NCI-H446 (cell line): ENCODE measurements at regions not wholly inside any gene's neighbourhood (a gene's known extent, or its start where the extent isn't known, plus 50 kb on each side); places are given as distances from the start of the nearest gene placed in this dataset.

Experiments
- DNase-seq, 2 experiments: peaks; one replicate each; lab custom pipeline; 2025; lab: John Stamatoyannopoulos, UW

DNA sequence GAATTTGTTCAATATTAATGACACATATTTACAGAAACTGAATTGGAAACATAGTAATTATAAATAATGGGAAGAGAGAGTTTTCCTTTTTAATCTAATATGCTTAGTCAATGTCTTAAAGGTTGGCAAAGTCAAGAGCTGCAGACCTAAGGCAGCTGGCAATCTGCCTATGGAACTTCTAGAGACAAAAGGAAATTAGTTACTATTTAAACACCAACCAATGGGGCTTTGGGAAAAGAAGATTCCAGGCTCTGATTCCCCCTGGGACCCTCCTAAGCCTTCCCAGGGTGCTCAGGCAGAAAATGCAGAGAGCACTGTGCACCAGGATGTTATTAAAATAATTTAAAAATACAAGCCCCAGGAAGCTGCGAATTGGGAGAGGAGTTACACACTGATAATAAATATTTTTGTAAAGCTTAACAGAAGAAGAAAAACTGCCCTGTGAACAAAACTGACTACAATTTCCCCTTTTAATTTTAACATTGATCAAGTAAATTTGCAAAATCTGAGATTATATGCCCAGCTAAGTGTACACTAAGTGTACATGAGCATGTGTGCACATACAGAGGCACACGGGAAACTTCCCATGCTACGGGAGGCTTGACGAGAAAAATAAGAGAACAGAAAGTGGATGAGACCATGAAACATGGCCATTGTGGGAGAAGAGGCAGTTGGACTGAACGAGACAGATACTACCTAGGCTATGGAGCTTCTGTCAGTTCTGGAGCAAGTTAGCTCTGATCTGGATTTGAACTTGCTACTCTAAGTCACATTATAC lies 77.4 kb upstream of the ADAMTS16 start:
- no peak for DNase-seq

DNA sequence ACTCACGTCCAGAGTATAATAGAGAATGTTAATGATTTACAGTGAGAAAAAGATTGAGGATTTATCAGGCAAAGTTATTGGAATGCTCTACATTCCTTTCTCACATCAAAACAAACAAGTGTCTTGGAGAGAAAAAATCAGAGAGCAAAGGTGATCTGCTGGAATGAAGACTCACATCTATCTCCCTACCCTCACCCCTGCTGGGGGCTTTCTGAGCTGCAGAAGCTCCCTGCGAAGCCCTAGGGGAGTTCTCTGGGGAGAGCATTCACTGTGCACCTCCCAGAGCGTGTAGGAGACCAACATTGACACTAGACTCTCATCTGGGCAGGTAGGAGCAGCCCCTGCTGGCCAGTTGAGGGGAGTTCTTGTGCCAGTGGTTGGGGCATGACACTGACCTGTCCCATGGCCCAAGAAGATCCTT lies 76.6 kb upstream of the ADAMTS16 start:
- no peak for DNase-seq

DNA sequence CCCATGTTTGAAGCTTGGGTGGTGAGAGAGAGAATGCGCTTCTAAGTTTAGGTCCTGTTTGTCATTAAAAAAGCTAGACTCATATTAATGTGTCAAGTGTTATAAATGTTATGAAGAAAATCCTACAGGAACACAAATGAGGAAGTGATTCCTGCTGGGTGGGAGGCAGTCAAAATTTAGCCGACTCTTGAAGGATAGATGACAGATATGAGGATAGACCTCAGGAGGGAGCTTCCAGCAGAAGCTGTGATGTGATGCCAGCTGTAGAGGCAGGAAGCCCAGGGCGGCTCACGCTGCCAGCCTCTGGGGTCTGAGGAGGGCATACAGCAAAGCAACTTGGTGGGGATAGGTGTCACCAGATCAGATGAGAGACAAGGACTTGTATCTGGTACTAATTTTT lies 74.7 kb upstream of the ADAMTS16 start:
- no peak for DNase-seq

DNA sequence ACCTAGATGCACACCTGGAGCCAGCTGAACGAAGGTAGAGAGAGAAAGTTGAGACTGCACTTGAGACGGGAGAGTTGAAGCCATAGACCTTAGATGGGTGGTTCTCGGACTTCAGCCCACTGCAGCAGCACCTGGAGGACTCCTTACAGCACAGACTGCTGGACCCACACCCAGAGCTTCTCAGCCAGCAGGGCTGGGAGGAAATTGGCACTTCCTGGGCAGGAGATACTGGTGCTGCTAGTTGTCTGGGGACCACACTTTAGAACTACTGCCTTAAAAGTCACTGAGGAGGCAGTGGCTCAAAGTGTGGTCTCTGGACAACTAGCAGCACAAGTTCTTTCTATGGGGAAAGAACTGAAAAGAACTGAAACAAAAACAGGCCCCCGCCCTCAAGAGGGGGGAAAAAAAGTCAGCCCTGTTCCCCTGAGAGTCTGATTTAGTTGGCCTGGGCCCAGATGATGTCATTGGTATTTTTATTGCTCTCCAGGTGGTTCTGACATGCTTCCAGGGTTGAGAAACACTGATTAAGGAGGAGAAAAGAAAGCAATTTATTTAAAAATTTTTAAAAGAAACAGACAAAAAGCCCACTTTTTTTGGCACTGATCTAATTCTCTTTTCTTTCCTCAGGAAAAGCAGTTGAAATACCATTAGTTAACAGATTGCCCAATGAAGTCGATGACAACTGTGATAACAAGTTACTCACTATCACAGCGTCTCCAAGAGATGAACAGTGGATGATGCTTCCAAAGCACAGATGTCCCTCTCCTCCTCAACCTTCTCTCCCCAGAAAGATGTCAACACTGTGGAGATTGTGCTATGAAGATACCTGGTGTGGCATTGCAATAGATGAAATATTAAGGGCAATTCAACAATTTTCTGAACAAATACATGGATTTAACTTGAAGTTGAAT lies 73.6 kb upstream of the ADAMTS16 start:
- DNase-seq = no peak

DNA sequence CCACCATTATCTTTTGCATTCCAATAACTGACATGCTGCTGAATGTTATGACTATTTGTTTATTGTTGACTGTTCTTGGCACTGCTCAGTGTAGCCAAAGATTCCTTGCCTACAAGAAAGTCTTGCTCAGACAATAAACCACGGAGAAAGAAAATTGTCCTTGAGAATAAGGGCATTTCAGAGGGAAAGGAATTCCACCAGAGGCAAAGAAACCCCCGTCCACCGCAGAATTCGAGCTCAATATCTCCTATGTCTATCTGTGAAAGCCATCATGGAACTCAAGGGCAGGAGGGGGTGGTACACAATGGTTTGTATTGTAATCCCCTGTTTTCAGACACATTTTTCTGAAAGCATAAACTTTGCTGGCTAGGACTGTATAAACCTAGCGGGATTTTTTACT lies 70.3 kb upstream of the ADAMTS16 start:
- no peak for DNase-seq

DNA sequence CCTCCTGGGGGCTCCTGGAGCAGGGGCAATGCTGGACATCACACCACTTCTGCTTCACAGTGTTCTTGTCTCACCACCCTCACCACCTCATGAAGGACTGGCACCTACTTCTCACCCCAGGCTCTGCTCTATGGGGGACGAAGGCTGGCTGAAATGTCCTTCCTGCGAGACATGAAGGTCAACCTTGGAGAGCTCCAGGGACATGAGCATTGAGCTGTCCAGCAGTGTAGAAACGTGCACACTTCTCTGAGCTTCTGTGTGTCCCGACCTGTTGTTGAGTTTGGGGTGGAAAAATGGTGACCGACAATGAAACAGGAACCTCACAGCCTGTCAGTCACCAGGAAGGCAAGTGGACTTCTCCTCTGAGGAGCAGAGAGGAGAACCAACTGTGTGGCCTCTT lies 68.6 kb upstream of the ADAMTS16 start:
- no peak for DNase-seq

DNA sequence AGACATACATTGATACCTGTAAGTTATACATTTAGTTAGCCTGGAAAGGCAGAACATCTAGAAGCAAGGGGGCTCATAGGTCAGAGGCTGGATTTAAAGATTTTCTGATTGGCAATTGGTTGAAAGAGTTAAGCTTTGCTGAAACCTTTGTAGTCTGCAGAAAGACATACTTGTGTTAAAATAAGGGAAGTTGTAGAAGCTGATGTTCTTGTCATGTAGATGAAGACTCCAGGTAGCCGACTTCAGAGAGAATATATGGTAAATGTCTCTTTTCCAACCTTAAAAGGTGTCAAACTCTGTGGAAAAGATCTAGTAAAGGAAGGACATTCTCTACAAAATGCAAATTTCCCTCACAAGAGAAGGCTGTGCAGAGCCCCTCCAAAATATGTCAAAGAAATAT lies 62.9 kb upstream of the ADAMTS16 start:
- DNase-seq = no peak

DNA sequence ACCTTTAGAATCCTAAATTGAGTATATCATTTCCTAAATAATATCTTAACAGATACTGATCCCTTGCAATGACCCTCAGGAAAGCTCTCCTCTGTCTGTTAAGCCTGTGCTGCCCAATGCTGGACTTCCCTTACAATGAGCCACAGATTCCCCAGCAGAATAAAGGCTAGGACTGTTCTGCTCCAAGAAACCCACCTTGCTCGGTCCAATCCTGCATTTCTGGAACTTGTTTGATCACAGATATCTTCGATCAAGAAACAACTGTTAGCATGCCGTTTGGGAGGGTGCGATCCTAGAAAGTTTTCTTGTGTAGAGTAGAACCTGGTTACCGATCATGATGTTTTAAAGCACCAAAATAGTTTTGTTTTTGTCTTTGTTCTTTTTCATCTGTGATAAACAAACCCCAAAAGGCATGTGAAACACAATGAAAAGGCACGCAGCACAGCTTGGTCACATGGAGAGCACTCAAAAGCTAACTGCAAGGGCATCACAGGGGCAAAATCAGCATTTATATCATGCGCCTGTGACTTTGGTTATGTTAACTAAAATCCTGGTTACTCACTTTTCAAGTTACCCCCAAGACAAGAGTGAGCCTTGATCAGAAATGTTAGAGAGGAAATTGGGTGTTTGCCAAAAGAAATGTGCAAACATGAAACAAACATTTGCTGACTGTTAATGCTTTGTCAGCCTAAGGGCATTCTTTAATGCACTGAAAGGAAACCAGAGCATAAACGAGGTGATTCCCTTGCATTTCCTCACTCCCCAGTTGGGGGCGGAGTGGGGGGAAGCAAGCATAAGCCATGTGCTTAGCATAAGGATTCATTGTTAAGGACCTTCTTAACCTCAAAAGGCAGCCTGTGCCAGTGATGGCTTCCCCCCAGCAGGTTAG lies 61.9 kb upstream of the ADAMTS16 start:
- DNase-seq = no peak

DNA sequence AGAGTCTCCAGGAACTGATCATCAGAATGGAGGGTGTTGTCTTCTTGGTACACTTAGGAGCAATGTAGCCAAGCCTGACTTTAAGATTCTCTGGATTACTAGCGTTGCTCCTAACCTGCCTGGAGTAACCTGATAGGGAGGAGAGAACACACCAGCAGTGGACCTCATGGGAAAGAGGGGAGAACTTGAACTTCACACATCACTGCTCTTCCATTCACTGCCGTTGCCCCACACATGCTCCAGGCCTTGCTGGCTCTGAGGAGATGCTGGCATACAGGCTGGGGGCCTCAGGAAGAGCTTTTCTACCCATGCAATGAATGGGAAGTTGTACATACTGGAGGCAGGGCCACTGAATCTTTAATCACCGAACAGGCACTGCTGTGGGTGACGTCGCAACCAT lies 60.3 kb upstream of the ADAMTS16 start:
- no peak for DNase-seq

DNA sequence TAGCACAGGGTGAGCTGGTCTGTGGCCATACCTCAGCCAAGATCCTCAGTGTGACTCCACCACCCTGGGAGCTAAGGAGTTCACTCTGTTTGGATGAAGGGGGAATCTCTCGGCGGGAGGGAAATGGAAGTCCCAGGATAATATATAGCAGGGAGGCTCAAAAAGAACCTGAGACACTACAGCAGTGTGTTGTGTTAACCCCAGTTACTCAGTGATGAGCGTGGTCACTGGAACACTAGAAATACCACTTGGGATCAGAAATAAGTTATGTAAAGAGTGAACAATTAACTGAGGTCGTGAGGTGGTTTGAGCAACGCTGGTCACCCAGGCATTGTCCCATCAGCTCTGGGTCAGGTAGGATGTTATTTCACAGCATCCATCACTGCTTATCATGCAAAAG lies 59.3 kb upstream of the ADAMTS16 start:
- DNase-seq = no peak

DNA sequence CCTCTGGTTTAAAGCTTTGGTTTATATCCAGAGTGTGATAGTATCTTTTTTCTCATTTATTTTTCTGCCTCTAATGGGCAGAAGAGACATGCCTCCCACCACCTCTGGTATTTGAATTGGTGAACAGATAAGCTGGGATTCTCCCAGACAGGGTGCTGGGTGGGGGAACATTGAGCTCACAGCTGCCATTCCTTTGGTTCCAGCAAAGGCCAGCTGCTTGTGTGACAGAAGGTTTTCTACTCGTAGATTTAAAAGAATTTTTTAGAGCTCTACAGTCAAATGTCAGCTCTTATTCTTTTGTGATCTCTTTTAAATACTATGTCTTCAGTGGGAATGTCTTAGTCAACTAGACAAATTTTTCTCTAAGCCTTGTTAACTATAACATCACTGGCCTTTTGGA lies 54.7 kb upstream of the ADAMTS16 start:
- DNase-seq = no peak

DNA sequence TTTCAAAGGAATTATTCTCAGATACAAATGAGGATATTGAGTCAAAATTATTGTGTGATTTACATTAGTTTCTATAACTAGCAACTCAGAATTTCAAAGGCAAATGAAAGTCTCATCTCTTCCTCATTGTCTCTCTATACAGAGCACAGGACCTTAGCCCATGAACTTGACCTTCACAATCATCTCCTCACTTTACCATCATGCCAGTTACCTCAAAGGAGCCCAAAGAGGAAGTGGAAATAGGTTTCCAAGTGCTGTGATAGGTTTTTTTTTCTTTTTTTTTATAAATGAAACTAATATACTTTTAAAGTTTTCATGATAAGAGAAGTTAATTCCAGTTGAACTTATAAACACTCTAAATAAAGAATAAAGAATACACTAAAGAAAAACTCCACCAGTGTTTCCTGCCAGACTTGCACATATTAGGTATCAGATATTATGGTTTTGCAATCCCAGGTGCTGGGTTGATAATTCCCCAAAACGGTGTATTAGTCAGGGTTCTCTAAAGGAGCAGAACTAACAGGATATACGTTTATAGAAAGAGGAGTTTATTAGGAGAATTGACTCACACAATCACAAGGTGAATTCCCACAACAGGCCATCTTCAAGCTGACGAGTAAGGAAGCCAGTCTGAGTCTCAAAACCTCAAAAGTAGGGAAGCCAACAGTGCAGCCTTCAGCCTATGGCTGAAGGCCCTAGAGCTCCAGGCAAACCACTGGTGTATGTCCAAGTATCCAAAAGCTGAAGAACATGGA lies 50.1 kb upstream of the ADAMTS16 start:
- no peak for DNase-seq
